Head of caudate nucleus (tissue), 42 donors: ENCODE measurements at regions not wholly inside any gene's neighbourhood (a gene's known extent, or its start where the extent isn't known, plus 50 kb on each side); places are given as distances from the start of the nearest gene placed in this dataset.

Experiments
- DNase-seq, 42 donors: peaks; one replicate each; pipeline versions ENCODE4 v3.0.0 to v3.0.0-alpha.2; 2020 to 2021; ENCODE audit warnings: mixed read lengths in 7 of 42
- intact Hi-C: fragments of 100-400 bp; cut with DNase I; formaldehyde crosslinking; loops from one replicate; pipeline ENCODE4 v1.15.0; 2022

- intact Hi-C loops = no loop called here
- no peak for DNase-seq
Measured at GRCh38 chr4:126269106-126269505, 954.4 kb downstream of the FAT4 start.

GRCh38 chr4:126271292-126271691, 956.5 kb downstream of the FAT4 start:
- no peak for DNase-seq
- intact Hi-C loops = no loop called here

GRCh38 chr4:126273746-126274145, 959.0 kb downstream of the FAT4 start:
- intact Hi-C loops = no loop called here
- no peak for DNase-seq

- no peak for DNase-seq
- intact Hi-C loops = no loop called here
Measured at GRCh38 chr4:126291886-126292285, 977.1 kb downstream of the FAT4 start.

- intact Hi-C loops = no loop called here
- no peak for DNase-seq
Measured at GRCh38 chr4:126298271-126298670, 983.5 kb downstream of the FAT4 start.

- intact Hi-C loops = no loop called here
- no peak for DNase-seq
Measured at GRCh38 chr4:126306152-126306869, 991.6 kb downstream of the FAT4 start.

- intact Hi-C loops = no loop called here
- DNase-seq = no peak
Measured at GRCh38 chr4:126318376-126318775, 1003.6 kb downstream of the FAT4 start.

- no peak for DNase-seq
- intact Hi-C loops = no loop called here
Measured at GRCh38 chr4:126328914-126329313, 1014.2 kb downstream of the FAT4 start.

GRCh38 chr4:126338548-126338947, 1023.8 kb downstream of the FAT4 start:
- intact Hi-C loops = no loop called here
- DNase-seq = no peak

GRCh38 chr4:126341927-126342326, 1027.2 kb downstream of the FAT4 start:
- intact Hi-C loops = no loop called here
- DNase-seq = no peak

- no peak for DNase-seq
- intact Hi-C loops = no loop called here
Measured at GRCh38 chr4:126344472-126344871, 1029.7 kb downstream of the FAT4 start.

- intact Hi-C loops = no loop called here
Measured at GRCh38 chr4:126346654-126347053, 1031.9 kb downstream of the FAT4 start.

GRCh38 chr4:126354784-126355183, 1040.0 kb downstream of the FAT4 start:
- no peak for DNase-seq
- intact Hi-C loops = no loop called here

More at GRCh38 chr4:126346654-126347053, 1031.9 kb downstream of the FAT4 start:
- no peak for DNase-seq

GRCh38 chr4:126358041-126358440, 1043.3 kb downstream of the FAT4 start:
- DNase-seq = no peak
- intact Hi-C loops = no loop called here

- intact Hi-C loops = no loop called here
- no peak for DNase-seq
Measured at GRCh38 chr4:126361287-126361686, 1046.5 kb downstream of the FAT4 start.

- DNase-seq = no peak
- intact Hi-C loops = no loop called here
Measured at GRCh38 chr4:126364311-126364911, 1049.7 kb downstream of the FAT4 start.

GRCh38 chr4:126369076-126369475, 1054.3 kb downstream of the FAT4 start:
- no peak for DNase-seq
- intact Hi-C loops = no loop called here

GRCh38 chr4:126372634-126373033, 1057.9 kb downstream of the FAT4 start:
- DNase-seq = no peak
- intact Hi-C loops = no loop called here

- intact Hi-C loops = no loop called here
Measured at GRCh38 chr4:126375462-126376054, 1060.8 kb downstream of the FAT4 start.

GRCh38 chr4:126385954-126386353, 1071.2 kb downstream of the FAT4 start:
- DNase-seq = no peak
- intact Hi-C loops = no loop called here

More at GRCh38 chr4:126375462-126376054, 1060.8 kb downstream of the FAT4 start:
- no peak for DNase-seq

- no peak for DNase-seq
- intact Hi-C loops = no loop called here
Measured at GRCh38 chr4:126386512-126386911, 1071.8 kb downstream of the FAT4 start.
